SK-N-SH (cell line): ENCODE measurements at regions not wholly inside any gene's neighbourhood (a gene's known extent, or its start where the extent isn't known, plus 50 kb on each side); places are given as distances from the start of the nearest gene placed in this dataset.
A peak's percentile ranks its signal among the peaks of the same experiment; 100 is the strongest.

ENCODE experiments used
- MXI1 ChIP-seq: IDR thresholded peaks from 2 replicates; pipeline ENCODE4 v1.6.1; 2012; ENCODE audit warnings: mild to moderate bottlenecking, low read depth, low read length, improper control_type of control experiment
- POLR2AphosphoS5 ChIP-seq: IDR thresholded peaks from 2 replicates; pipeline ENCODE4 v1.6.1; 2012; ENCODE audit warnings: low read depth, low read length
- TF ChIP-seq, protein P1 (sequence below): fragments of 200-600 bp; sonication (generic); IDR thresholded peaks from 2 replicates; pipeline ENCODE4 v1.6.1; 2017; ENCODE audit warnings: antibody characterized with exemption, mild to moderate bottlenecking, moderate library complexity

DNA sequence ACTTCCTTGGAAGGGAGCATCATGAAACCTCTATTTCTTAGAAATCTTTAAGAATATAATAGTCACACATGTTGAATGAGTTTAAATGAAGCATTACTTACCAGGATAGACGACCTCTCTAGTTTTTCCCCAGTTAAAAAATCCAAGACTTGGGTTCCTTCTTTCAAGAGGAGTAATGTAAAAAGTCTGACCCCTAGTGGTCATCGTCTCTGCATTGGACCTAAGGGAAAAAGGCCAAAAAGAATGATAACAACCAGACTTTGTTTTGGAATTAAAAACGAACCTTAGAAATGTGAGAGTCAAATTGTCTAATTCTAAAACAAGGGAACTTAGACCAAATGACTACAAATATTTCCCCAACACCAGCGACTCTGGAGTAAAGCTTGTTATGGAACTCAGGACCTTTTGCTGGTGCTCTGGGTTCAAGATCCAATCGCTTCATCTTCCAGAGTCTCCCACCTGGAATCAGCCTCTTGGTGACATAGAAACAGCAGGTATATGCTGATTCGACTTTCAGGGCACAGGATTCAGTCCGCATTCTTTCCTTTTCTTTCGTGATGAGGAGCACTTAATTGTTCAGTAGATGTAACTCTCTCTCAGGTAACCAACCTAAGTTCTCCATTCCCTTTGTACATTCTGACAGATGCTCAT lies 214.8 kb upstream of the TPRG1 start:
- TF ChIP-seq, protein P1, sequence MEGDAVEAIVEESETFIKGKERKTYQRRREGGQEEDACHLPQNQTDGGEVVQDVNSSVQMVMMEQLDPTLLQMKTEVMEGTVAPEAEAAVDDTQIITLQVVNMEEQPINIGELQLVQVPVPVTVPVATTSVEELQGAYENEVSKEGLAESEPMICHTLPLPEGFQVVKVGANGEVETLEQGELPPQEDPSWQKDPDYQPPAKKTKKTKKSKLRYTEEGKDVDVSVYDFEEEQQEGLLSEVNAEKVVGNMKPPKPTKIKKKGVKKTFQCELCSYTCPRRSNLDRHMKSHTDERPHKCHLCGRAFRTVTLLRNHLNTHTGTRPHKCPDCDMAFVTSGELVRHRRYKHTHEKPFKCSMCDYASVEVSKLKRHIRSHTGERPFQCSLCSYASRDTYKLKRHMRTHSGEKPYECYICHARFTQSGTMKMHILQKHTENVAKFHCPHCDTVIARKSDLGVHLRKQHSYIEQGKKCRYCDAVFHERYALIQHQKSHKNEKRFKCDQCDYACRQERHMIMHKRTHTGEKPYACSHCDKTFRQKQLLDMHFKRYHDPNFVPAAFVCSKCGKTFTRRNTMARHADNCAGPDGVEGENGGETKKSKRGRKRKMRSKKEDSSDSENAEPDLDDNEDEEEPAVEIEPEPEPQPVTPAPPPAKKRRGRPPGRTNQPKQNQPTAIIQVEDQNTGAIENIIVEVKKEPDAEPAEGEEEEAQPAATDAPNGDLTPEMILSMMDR, result peak; percentile 86
- TF ChIP-seq MXI1, result no peak
- TF ChIP-seq POLR2AphosphoS5, result no peak
